Anterior cingulate cortex (tissue), 58 donors: ENCODE measurements at regions not wholly inside any gene's neighbourhood (a gene's known extent, or its start where the extent isn't known, plus 50 kb on each side); places are given as distances from the start of the nearest gene placed in this dataset.

Source experiments
- DNase-seq, 58 donors: peaks; one replicate each; lab custom pipeline; 2025; lab: John Stamatoyannopoulos, UW

GRCh38 chr9:116042321-116042720 is 111.3 kb upstream of the PAPPA start:
- no peak for DNase-seq

- no peak for DNase-seq
Measured at GRCh38 chr9:116045083-116045482, 108.5 kb upstream of the PAPPA start.

DNA sequence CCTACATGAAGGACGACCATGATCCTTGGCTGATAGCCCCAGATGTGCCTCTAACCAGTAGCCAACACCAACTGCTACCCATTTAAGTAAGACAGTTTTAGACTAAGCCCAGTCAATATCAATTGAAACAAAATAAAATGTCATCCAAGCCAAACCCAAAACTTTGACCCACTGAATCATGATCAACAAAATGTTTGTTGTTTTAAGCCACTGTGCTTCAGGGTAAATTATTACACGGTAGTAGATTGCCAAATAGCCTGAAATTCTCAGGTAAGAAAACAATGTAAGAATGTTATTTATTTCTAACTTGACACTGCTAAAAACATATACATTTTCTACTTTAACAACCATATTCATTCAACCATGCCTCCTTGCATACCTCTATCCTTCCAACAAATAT is 105.5 kb upstream of the PAPPA start:
- no peak for DNase-seq

- no peak for DNase-seq
Measured at GRCh38 chr9:116049456-116049855, 104.1 kb upstream of the PAPPA start.

GRCh38 chr9:116051528-116051927 is 102.1 kb upstream of the PAPPA start:
- DNase-seq = no peak

DNA sequence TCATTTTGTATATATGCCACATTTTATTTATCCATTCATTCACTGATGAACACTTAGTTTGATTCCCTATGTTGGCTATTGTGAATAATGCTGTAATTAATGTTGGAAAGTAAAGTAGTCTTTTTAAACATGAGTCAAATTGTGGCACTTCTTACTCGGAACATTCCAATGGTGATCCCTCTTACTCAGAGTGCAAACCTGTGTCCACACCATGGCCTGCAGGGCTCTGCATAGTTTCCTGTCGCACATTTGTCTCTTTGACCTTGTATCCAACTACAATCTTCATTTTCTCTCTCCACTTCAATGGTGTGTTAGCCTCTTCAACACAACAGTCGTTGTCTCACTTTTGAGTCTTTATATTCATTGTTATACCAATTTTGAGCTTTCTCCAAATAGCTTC is 98.1 kb upstream of the PAPPA start:
- no peak for DNase-seq

GRCh38 chr9:116057371-116057770 is 96.2 kb upstream of the PAPPA start:
- DNase-seq = no peak

DNA sequence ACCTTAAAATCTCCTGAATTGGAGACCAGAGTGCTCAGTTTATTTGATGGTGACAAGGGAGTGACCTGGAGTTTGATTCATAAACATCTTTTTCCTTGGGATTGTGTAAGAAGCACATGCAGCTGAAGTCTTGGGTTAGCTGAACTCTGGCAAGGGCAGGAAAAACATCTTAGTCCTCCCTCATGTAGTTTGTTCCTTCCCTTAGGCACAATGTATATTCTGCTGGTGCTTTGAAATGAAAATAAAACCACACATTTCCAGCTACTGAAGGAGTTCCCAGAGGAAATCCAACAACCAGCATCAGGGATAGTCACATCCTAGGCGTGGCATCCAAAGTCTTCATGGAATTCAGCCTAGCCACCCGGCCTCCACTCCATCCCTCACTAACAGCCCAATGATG is 95.2 kb upstream of the PAPPA start:
- DNase-seq = no peak

- no peak for DNase-seq
Measured at GRCh38 chr9:116059466-116059865, 94.1 kb upstream of the PAPPA start.

GRCh38 chr9:116060631-116061030 is 93.0 kb upstream of the PAPPA start:
- no peak for DNase-seq

GRCh38 chr9:116061546-116062205 is 91.9 kb upstream of the PAPPA start:
- DNase-seq = no peak

DNA sequence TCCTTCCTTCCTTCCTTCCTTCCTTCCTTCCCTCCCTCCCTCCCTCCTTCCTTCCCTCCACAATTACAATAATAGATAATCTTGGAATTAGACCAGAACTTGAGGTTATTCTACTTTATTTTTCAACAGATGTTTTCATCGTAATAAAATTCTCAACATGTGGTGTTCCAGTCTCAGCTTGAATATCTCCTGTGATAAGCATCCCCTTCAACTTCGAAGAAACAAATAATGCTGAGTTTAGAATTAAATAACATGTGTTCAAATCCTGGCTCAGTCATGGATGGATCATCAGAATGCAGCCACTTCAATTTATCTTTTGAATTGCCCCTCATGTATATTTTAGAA is 91.4 kb upstream of the PAPPA start:
- no peak for DNase-seq

DNA sequence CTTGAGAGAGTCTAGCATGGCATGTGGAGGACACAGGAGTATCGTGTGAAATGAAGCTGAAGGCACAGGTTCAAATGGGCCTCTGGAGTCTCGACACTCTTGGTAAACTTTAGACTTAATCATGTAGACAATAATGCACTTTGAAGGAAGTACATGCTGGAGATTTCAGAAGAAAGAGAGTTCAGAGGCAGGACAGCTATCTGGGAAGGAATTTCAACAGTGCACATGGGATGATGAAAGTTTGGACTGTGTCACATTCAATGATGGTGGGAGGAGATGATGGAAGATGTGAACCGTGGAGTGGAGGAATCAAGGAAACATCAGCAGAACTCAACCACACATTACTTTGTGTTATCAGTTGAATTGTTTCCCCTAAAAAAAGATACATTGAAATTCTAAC is 88.6 kb upstream of the PAPPA start:
- no peak for DNase-seq

DNA sequence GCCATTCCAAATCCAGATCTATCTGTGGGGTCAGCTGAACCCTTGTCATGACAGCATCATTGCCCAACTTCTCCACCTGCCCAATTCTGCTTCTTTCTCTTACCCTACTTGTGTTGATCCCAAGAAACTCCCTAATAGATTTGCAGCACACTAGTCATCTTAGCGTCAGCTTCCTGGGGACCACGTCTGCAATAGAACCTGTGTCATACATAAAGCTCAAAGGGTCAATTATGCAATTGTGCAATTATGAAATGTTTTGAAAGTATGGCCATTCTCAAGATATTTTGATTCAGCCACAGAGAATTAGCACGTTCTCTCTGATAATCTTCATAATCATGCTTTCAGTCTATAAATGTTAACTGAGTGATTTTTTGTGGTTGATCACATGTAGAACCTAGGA is 87.4 kb upstream of the PAPPA start:
- no peak for DNase-seq

DNA sequence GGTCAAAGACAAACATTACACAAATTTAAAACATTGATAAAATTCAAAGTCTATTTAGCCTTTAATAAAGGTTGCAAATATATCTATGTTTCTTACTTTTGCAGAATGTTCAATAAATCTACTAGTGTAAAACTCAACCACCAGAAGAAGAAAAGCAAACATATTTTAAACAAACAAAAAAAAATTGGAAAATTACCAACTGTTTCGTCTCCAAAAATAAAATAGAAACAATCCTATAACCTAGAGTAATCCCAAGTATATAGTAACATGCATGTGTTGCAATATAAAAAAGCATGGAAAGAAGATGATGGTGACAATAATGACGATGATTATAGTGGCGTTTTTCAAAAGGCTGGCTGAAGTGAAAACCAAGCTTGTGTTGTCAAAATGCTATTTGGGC is 86.0 kb upstream of the PAPPA start:
- DNase-seq = no peak

DNA sequence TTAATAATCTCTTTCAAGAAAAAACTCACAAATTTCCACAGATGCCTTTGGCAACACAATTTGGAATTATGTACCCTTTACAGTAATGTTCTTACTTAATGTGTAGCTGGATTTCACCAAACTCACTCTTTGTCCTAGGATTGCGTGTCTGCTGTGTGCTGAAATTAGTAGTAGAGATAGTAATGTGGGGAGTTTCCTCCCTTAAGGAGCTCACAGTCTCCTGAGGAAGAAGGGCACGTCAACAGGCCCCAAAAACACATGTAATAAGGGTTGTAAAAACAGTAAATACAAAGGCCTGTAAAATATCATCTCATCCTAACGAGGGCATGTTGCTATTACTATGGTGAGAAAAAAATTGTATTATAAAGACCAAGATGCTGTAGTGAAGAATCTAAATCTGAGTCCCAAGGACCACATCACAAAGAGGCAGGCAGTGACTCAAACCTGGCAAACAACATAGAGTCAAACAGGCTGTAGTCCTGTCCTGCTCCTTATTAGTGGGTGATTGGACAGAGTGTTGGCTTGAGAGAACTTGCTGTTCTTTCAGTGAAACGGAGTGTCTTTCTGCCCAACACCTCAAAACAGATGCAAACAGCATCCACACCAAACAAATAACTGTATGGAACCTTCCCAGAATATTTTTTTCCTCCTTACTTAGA is 83.2 kb upstream of the PAPPA start:
- DNase-seq = no peak

DNA sequence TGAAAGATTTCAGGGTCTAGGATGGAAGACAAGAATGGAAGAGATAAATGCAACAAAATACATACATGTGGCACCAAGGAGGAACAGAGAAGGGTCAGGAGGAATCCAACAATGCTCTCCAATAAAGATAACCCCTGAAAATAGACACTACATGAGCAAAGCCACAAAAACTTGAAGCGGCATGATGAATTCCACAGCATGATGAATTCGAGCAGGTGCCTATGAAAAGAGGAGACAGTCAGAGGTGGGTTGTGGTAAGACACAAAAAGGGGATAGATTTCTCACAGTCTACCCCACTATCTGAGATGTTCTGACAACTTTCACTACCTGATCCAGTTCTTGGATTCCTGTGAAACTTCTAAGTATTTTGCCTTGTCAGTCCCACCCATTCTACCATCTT is 81.5 kb upstream of the PAPPA start:
- DNase-seq = no peak

- DNase-seq = no peak
Measured at GRCh38 chr9:116073826-116074225, 79.8 kb upstream of the PAPPA start.

DNA sequence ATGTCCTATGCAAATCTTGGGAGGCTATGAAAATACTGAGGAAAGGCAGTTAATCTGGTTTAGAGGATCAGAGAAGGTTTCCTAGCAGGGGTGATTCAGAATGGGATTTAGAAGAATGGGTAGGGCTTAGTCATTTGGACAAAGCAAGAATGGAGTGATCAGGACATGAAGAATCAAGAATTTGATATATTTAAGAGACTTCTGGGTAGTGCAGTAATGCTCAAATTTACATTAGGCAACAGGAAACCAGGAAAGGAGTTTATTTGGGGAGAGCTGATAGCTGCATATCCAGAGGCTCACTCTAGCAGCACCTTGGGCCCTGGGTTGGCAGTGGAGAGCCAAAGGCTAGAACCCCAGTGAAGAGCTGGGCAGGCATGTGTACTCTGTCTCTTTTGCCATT is 78.9 kb upstream of the PAPPA start:
- DNase-seq = no peak

GRCh38 chr9:116075191-116075590 is 78.4 kb upstream of the PAPPA start:
- no peak for DNase-seq

DNA sequence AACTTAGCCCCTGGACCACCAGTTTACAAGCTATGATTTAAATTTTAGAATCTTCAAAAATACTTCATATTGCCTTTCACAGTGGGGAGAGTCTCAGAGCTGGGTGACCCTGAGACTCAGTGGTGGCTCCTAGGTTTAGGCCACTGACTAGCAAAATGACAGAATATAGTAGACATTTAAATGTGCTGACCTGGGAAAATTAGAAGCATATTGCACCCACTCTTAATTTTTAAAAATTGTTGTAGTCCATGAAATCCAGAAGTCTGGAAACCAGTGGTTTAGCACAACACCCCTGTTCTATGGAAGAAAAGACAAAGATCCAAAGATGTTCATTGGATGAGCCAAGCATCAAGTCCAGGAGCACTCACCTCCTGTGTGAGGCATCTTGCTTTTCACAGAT is 75.0 kb upstream of the PAPPA start:
- DNase-seq = no peak

DNA sequence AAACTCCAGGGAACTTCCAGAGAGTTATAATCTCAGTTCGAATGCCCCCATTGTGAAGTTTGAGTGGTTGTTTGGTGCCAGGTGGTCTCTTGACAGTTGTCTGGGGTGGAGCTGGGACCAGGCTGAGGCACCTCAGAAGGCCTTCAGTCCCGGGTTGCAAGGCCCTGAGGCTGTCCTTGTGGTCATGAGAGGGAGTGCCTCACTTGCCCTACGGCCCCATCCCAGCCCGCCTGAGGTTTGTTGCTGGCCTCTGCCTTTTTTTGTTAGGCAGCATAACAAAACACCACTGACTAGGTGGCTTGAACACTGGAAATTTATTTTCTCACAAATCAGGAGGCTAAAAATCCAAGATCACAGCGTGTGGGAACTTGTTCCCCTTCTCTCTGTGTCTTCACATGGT is 73.0 kb upstream of the PAPPA start:
- DNase-seq = no peak
